HepG2 (cell line): ENCODE measurements at regions not wholly inside any gene's neighbourhood (a gene's known extent, or its start where the extent isn't known, plus 50 kb on each side); places are given as distances from the start of the nearest gene placed in this dataset.

Source experiments
- ATAC-seq: fragments of 200-7000 bp; cut with Tn5 transposase; 3 replicates; pipeline ENCODE4 v1.9.1; 2020; ENCODE audit warnings: mild to moderate bottlenecking, moderate library complexity
- BruUV-seq: library from RNA; stranded (reverse); fragments of 400-500 nt; replicated peaks from 2 replicates; lab custom pipeline; 2021; lab: Mats Ljungman, UMichigan
- CTCF ChIA-PET: fragments of 300-600 bp; formaldehyde crosslinking; extraction: SDS; loops from one replicate; lab custom pipeline; 2021; ENCODE audit warnings: low total read pairs, inconsistent platforms, low intra/inter-chr PET ratio; lab: Yijun Ruan, JAX
- POLR2A ChIA-PET: fragments of 350-600 bp; sonication (Branson Sonifier 250); formaldehyde crosslinking; loops from one replicate; lab custom pipeline; 2020; ENCODE audit warnings: antibody characterized with exemption, inconsistent platforms; lab: Yijun Ruan, JAX
- DNase-seq: peaks from one replicate; pipeline ENCODE4 v3.0.0-alpha.2; 2015; ENCODE audit warnings: low spot score
- FAIRE-seq: peaks from 3 replicates; lab custom pipeline; 2011; peaks lifted over from hg19 to GRCh38; lab: Jason Lieb, UNC
- H2AFZ ChIP-seq: one replicate; pipeline ENCODE4 v1.6.1; 2011; ENCODE audit warnings: low read length, inconsistent platforms
- H3K27ac ChIP-seq: fragments of 300-600 bp; 3 replicates; pipeline ENCODE4 v1.8.0; 2011; ENCODE audit warnings: mixed run types, mild to moderate bottlenecking, mixed read lengths, low read length, inconsistent platforms; ENCODE audit not compliant: insufficient read depth; ENCODE audit errors: extremely low read length
- H3K27me3 ChIP-seq, 2 experiments: fragments of 200-600 bp in 1 of 2; 2 replicates in 1 of 2; 3 replicates in 1 of 2; pipeline versions ENCODE4 v1.6.0 to v1.8.0; 2011; ENCODE audit warnings: low read length in 2 of 2, mild to moderate bottlenecking in 2 of 2, moderate library complexity in 2 of 2, inconsistent platforms in 1 of 2; ENCODE audit not compliant: insufficient read depth in 2 of 2, control insufficient read depth in 1 of 2
- H3K36me3 ChIP-seq, 2 experiments: fragments of 200-600 bp in 1 of 2; replicated peaks in 1 of 2; 2 replicates in 1 of 2; 3 replicates in 1 of 2; pipeline versions ENCODE4 v1.5.1 to v1.8.0; 2011; ENCODE audit warnings: low read length in 2 of 2, inconsistent platforms in 1 of 2; ENCODE audit not compliant: insufficient read depth in 2 of 2, control insufficient read depth in 1 of 2
- H3K4me1 ChIP-seq: 2 replicates; pipeline ENCODE4 v1.5.1; 2012; ENCODE audit warnings: low read length, inconsistent platforms; ENCODE audit not compliant: insufficient read depth
- H3K4me2 ChIP-seq: 2 replicates; pipeline ENCODE4 v1.6.0; 2011; ENCODE audit warnings: low read depth, low read length, inconsistent platforms
- H3K4me3 ChIP-seq, 3 experiments: fragments of 200-600 bp in 1 of 3; sonication (generic), shearing (Covaris generic) in 1 of 3; replicated peaks in 1 of 3; 2 replicates each; pipeline ENCODE4 v1.5.1; 2011 to 2016; ENCODE audit warnings: low read length in 3 of 3, inconsistent platforms in 2 of 3, low read depth in 2 of 3, mild to moderate bottlenecking in 2 of 3, control low read depth in 1 of 3, mixed read lengths in 1 of 3; ENCODE audit not compliant: insufficient read depth in 1 of 3
- H3K79me2 ChIP-seq: one replicate; pipeline ENCODE4 v1.6.1; 2011; ENCODE audit warnings: low read length, inconsistent platforms; ENCODE audit not compliant: insufficient read depth
- H3K9ac ChIP-seq: 2 replicates; pipeline ENCODE4 v1.6.0; 2011; ENCODE audit warnings: mild to moderate bottlenecking, low read depth, low read length, inconsistent platforms; ENCODE audit not compliant: insufficient read depth
- H3K9me3 ChIP-seq: 2 replicates; pipeline ENCODE4 v1.5.1; 2012; ENCODE audit warnings: mild to moderate bottlenecking, low read length
- H4K20me1 ChIP-seq: 2 replicates; pipeline ENCODE4 v1.6.0; 2011; ENCODE audit warnings: inconsistent platforms, mild to moderate bottlenecking, low read length, moderate library complexity; ENCODE audit not compliant: insufficient read depth
- HOXA3 ChIP-seq: sonication (generic); formaldehyde crosslinking; IDR thresholded peaks from 2 replicates; pipeline ENCODE4 v1.5.0; 2020; ENCODE audit warnings: missing genetic modification reagents
- KLF16 ChIP-seq, 2 experiments: sonication (generic) in 1 of 2; formaldehyde crosslinking in 1 of 2; IDR thresholded peaks; 2 replicates each; pipeline versions ENCODE4 v1.6.1 to v1.8.0; 2016 to 2023; ENCODE audit warnings: missing genetic modification reagents in 2 of 2, missing compliant biosample characterization in 1 of 2
- ZNF543 ChIP-seq: sonication (generic); formaldehyde crosslinking; IDR thresholded peaks from 2 replicates; pipeline ENCODE4 v1.4.0; 2020; ENCODE audit warnings: mild to moderate bottlenecking, missing genetic modification reagents
- ZZZ3 ChIP-seq: sonication (generic); formaldehyde crosslinking; IDR thresholded peaks from 2 replicates; pipeline ENCODE4 v1.4.0; 2020; ENCODE audit warnings: missing genetic modification reagents, mild to moderate bottlenecking, borderline replicate concordance
- WGBS: methylation state at CpG from one replicate; pipeline ENCODE4 v1.1.6; 2017; ENCODE audit warnings: low lambda C conversion rate; 5-methylcytosine and 5-hydroxymethylcytosine counted together
- in situ Hi-C: cut with HindIII; loops from 2 replicates; pipeline ENCODE4 v1.10.0; 2017; ENCODE audit warnings: low pct_unique_long_range_greater_than_20kb; ENCODE audit not compliant: extremely low pct_ligation_motif_present
- intact Hi-C: fragments of 100-400 bp; cut with micrococcal nuclease; formaldehyde crosslinking; loops from one replicate; pipeline ENCODE4 v1.10.0; 2022; ENCODE audit not compliant: unreplicated experiment
- TF ChIP-seq, protein P1 (sequence below): sonication (generic); formaldehyde crosslinking; IDR thresholded peaks from 2 replicates; pipeline ENCODE4 v1.4.0; 2020; ENCODE audit warnings: low read depth, missing genetic modification reagents
- TF ChIP-seq, protein P2 (sequence below): IDR thresholded peaks from 2 replicates; pipeline ENCODE4 v1.4.0; 2020; ENCODE audit warnings: mild to moderate bottlenecking, missing genetic modification reagents
- TF ChIP-seq, protein P3 (sequence below): sonication (generic); formaldehyde crosslinking; IDR thresholded peaks from 2 replicates; pipeline ENCODE4 v1.4.0; 2020; ENCODE audit warnings: missing genetic modification reagents
- TF ChIP-seq, protein P4 (sequence below): sonication (generic); formaldehyde crosslinking; IDR thresholded peaks from 2 replicates; pipeline ENCODE4 v1.5.0; 2020; ENCODE audit warnings: mild to moderate bottlenecking, missing genetic modification reagents
- TF ChIP-seq, protein P5 (sequence below): sonication (generic); formaldehyde crosslinking; IDR thresholded peaks from 2 replicates; pipeline ENCODE4 v1.4.0; 2020; ENCODE audit warnings: missing genetic modification reagents

DNA sequence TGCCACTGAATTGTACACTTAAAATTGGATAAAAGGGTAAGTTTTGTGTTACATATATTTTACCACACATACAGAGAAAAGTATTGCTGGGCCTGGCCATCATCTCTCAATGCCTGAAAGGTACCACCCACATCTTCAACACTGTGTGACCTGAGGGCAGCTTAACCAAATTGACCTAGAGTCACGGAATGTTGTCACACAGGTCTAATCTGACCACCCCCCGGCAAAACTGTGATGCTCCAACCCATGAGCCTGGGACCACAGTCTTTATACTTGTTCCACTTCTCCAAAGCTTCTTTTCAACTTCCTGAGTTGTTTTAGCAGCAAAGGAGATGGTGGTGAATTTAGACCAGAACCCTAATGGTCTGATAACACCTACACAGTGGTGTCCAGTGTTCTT lies 210.3 kb upstream of the TPM1 start (continued):
- TF ChIP-seq HOXA3 (CRISPR knock-in tag) (no peak), KLF16 (CRISPR knock-in tag; IDR thresholded peaks at IDR 0.05) (no peak), ZZZ3 (no peak)
- TF ChIP-seq, protein P1, sequence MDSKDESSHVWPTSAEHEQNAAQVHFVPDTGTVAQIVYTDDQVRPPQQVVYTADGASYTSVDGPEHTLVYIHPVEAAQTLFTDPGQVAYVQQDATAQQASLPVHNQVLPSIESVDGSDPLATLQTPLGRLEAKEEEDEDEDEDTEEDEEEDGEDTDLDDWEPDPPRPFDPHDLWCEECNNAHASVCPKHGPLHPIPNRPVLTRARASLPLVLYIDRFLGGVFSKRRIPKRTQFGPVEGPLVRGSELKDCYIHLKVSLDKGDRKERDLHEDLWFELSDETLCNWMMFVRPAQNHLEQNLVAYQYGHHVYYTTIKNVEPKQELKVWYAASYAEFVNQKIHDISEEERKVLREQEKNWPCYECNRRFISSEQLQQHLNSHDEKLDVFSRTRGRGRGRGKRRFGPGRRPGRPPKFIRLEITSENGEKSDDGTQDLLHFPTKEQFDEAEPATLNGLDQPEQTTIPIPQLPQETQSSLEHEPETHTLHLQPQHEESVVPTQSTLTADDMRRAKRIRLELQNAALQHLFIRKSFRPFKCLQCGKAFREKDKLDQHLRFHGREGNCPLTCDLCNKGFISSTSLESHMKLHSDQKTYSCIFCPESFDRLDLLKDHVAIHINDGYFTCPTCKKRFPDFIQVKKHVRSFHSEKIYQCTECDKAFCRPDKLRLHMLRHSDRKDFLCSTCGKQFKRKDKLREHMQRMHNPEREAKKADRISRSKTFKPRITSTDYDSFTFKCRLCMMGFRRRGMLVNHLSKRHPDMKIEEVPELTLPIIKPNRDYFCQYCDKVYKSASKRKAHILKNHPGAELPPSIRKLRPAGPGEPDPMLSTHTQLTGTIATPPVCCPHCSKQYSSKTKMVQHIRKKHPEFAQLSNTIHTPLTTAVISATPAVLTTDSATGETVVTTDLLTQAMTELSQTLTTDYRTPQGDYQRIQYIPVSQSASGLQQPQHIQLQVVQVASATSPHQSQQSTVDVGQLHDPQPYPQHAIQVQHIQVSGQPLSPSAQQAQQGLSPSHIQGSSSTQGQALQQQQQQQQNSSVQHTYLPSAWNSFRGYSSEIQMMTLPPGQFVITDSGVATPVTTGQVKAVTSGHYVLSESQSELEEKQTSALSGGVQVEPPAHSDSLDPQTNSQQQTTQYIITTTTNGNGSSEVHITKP (CRISPR knock-in tag): no peak
- TF ChIP-seq, protein P2, sequence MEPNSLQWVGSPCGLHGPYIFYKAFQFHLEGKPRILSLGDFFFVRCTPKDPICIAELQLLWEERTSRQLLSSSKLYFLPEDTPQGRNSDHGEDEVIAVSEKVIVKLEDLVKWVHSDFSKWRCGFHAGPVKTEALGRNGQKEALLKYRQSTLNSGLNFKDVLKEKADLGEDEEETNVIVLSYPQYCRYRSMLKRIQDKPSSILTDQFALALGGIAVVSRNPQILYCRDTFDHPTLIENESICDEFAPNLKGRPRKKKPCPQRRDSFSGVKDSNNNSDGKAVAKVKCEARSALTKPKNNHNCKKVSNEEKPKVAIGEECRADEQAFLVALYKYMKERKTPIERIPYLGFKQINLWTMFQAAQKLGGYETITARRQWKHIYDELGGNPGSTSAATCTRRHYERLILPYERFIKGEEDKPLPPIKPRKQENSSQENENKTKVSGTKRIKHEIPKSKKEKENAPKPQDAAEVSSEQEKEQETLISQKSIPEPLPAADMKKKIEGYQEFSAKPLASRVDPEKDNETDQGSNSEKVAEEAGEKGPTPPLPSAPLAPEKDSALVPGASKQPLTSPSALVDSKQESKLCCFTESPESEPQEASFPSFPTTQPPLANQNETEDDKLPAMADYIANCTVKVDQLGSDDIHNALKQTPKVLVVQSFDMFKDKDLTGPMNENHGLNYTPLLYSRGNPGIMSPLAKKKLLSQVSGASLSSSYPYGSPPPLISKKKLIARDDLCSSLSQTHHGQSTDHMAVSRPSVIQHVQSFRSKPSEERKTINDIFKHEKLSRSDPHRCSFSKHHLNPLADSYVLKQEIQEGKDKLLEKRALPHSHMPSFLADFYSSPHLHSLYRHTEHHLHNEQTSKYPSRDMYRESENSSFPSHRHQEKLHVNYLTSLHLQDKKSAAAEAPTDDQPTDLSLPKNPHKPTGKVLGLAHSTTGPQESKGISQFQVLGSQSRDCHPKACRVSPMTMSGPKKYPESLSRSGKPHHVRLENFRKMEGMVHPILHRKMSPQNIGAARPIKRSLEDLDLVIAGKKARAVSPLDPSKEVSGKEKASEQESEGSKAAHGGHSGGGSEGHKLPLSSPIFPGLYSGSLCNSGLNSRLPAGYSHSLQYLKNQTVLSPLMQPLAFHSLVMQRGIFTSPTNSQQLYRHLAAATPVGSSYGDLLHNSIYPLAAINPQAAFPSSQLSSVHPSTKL (CRISPR knock-in tag): no peak

DNA sequence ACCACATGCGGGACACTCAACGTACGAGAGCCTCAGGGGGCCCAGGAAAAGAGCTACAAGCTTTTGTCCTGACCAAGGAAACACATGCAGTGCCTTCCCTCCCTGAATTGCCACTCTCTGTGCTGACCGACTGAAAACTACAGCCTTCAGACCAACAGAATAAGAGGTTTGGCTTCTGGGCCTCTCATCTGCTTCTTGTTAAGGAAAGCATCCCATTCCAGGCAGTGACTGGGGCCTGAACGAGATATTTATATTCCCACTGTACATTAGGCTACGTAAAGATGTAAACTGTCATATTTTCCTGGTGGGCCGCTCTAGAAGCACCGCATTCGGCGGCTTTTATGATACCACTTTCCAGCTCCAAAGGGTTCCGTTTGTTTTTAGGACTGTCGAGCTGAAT lies 208.9 kb upstream of the TPM1 start:
- no peak overlapping the region for H3K4me2 ChIP-seq
- H3K79me2 ChIP-seq: no peaks in the 10 kb centered on the region
- no TSS peak for BruUV-seq
- no peaks in the 10 kb centered on the region for H3K27me3 ChIP-seq
- no peaks in the 10 kb centered on the region for H3K9me3 ChIP-seq
- no peak for DNase-seq
- intact Hi-C loops: no loop called here
- H3K36me3 ChIP-seq: peaks cover 6 to 12% of the 10 kb centered on the region in 2 experiments; a peak in 3 of 5 replicates
- ChIA-PET POLR2A (no interaction called here), CTCF (no interaction called here)
- H3K9ac ChIP-seq: no peak overlapping the region
- WGBS: 94% methylated on average over 11 of the region's 12 CpGs
- ATAC-seq: no peak
- H3K4me3 ChIP-seq: no peak overlapping the region
- H3K27ac ChIP-seq: no peak overlapping the region
- peaks cover 2% of the 10 kb centered on the region for H3K4me1 ChIP-seq
- in situ Hi-C loops: no loop called here
- H2AFZ ChIP-seq: no peak overlapping the region
- H4K20me1 ChIP-seq: no peaks in the 10 kb centered on the region
- no peak for FAIRE-seq
- TF ChIP-seq, protein P3, sequence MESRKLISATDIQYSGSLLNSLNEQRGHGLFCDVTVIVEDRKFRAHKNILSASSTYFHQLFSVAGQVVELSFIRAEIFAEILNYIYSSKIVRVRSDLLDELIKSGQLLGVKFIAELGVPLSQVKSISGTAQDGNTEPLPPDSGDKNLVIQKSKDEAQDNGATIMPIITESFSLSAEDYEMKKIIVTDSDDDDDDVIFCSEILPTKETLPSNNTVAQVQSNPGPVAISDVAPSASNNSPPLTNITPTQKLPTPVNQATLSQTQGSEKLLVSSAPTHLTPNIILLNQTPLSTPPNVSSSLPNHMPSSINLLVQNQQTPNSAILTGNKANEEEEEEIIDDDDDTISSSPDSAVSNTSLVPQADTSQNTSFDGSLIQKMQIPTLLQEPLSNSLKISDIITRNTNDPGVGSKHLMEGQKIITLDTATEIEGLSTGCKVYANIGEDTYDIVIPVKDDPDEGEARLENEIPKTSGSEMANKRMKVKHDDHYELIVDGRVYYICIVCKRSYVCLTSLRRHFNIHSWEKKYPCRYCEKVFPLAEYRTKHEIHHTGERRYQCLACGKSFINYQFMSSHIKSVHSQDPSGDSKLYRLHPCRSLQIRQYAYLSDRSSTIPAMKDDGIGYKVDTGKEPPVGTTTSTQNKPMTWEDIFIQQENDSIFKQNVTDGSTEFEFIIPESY: no peak
- TF ChIP-seq, protein P4, sequence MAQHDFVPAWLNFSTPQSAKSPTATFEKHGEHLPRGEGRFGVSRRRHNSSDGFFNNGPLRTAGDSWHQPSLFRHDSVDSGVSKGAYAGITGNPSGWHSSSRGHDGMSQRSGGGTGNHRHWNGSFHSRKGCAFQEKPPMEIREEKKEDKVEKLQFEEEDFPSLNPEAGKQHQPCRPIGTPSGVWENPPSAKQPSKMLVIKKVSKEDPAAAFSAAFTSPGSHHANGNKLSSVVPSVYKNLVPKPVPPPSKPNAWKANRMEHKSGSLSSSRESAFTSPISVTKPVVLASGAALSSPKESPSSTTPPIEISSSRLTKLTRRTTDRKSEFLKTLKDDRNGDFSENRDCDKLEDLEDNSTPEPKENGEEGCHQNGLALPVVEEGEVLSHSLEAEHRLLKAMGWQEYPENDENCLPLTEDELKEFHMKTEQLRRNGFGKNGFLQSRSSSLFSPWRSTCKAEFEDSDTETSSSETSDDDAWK (CRISPR knock-in tag): no peak
- TF ChIP-seq, protein P5, sequence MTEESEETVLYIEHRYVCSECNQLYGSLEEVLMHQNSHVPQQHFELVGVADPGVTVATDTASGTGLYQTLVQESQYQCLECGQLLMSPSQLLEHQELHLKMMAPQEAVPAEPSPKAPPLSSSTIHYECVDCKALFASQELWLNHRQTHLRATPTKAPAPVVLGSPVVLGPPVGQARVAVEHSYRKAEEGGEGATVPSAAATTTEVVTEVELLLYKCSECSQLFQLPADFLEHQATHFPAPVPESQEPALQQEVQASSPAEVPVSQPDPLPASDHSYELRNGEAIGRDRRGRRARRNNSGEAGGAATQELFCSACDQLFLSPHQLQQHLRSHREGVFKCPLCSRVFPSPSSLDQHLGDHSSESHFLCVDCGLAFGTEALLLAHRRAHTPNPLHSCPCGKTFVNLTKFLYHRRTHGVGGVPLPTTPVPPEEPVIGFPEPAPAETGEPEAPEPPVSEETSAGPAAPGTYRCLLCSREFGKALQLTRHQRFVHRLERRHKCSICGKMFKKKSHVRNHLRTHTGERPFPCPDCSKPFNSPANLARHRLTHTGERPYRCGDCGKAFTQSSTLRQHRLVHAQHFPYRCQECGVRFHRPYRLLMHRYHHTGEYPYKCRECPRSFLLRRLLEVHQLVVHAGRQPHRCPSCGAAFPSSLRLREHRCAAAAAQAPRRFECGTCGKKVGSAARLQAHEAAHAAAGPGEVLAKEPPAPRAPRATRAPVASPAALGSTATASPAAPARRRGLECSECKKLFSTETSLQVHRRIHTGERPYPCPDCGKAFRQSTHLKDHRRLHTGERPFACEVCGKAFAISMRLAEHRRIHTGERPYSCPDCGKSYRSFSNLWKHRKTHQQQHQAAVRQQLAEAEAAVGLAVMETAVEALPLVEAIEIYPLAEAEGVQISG (CRISPR knock-in tag): no peak
- TF ChIP-seq ZNF543 (CRISPR knock-in tag): no peak
